HG02981 (cell line): ENCODE measurements at regions not wholly inside any gene's neighbourhood (a gene's known extent, or its start where the extent isn't known, plus 50 kb on each side); places are given as distances from the start of the nearest gene placed in this dataset.
A peak's percentile ranks its signal among the peaks of the same experiment; 100 is the strongest.

Source experiments
- ATAC-seq: cut with Tn5 transposase; IDR thresholded peaks from one replicate; pipeline ENCODE4 v1.9.1; 2021; ENCODE audit warnings: mild to moderate bottlenecking, moderate library complexity; ENCODE audit not compliant: unreplicated experiment

DNA sequence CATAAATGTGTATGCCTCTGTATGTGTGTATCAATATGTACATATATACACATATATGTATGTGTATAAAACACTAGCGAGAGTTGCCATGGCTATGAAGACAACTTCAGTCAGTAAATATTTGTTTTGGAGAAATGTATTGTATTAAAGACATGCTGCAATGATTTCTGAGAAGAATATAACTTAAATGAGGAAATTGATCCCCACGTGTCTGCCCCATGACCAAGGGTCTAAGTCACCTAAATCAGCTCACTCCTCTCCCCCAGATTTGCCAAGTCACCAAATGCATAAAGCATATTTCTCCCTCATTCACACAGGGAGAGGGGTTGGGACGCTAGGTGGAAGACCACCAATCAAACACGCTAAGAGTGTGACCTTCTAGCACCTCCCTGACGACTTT is 58.3 kb upstream of the LYST start:
- no peak for ATAC-seq

DNA sequence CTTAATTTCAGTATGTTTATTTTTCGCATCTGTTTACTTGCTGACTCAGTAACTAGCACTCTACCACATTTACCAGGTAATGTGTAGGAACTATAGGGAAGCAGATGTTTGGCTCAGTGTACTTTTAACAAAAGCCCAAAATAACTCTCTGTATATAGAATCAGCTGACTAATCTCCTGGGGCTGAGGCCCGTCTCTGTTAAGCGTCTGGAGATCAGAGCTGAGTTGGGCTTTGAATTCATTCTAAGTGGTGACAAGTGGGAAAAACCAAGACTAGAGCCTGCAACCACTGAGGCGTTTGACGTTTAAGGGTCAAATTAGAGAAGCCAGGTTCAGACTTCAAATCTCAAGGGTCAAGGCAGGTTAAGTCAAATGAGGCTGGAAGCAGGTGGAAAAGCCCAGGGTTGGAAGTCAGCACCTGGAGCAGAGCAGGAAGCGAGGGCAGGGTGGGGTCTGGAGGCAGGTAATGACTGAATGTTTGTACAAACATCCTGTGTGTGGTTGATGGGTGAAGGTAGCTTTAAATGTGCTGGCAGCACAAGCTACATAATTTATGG is 56.8 kb upstream of the LYST start:
- no peak for ATAC-seq

DNA sequence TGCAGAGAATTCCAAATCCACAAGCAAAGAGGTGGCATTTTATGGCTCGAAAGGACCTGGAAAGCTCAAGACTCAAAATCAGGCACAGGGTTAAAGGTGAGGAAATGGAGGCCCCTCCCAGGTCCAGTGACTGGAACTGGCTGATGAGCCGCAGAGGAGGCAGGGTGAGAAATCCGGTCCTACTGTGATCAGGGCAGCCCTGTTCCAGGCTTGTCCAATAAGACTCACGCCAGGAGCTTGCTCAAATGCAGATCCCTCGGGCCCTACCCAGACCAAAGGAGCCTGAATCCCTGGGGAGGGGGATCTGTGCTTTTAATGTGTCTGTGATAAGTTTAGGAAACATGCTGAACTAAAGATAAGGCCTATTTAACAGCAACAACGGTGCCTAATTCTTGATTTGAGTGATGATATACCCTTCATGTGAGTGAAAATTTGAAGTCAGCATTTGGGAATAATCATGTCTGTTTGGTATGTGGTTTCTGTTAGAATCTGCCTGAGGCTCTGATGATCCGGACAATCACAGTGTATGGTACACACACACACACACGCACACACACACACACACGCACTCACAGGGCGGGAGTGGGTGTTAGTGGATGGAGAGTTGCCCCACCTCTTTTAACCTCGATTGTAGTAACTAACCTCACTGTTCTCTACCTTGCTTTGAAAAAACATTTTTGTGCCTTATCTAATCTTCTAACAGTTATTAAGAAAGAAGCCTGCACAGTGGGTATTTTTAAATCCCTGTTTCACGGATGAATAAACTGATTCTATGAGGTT is 54.1 kb upstream of the LYST start:
- no peak for ATAC-seq

DNA sequence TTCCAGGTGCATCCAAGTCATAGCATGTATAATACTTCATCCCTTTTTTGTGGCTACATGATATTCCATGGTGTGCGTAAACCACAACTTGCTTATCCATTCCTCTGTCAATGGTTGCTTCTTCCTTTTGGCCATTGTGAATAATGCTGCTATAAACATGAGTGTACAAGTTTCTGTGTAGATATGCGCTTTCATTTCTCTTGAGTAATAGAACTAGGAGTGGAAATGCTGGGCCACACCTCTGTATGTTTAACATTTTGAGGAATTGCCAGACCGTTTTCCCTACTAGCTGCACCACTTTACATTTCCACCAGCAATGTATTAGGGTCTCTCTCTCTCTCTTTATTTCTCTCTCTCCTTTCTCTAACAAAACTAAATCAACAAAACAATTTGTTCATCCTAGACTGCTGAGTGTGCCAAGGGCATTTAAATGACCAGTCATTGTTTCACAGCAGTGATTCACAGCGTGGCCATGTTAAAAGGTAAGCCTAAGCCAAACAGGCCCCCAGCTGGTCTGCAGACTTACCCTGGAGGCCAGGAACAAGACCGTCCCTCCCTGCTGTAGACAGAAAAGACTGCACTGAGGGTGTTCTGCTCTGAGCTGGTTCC is 53.2 kb upstream of the LYST start:
- no peak for ATAC-seq

DNA sequence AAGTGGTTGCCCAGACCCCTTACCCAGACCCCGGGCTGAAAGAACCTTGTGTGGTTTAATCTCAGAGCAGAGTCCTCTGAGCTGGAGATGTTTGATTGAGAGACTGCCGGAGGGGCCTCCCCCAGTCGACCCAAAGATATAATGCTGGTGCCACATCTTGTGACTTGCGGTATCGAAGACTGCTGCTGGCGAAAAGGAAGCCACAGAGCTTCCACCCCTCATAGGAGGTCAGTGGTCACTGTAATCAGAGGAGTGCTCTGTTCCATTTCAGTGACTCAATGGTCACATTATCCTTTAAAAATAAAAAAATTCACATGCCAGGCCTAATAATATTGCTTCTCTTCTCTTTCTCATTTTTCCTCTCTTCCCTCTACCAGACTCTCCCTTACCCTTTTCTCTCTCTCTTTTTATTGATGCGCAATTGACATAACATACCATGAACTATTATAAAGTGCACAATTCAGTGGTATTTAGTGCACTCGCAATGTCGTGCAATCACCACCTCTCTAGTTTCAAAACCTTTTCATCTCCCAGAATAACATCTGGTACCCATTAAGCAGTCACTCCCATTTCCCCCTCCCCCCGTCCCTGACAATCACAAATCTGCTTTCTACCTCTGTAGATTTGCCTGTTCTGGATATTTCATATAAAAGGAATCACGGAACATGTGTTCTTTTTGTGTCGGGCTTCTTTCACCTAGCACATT is 52.6 kb upstream of the LYST start:
- ATAC-seq: no peak

DNA sequence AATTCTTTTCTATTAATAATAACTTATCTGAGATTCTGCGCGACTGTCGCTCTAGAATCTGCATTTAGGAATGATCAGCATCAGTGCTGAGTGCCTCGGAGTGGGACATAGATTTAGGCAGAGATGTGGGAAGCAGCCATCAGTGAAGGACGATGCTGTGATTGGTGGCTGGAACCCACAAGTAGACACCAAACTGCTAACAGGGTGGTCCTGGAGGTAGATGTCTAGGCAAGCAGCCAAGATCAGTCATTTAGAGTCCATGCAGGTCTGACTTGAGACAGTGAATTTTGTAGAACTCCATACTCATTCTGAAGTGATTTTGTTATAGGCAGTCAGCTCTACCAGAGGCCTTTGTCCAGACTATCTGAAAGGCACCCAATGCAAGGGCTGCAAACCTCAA is 51.8 kb upstream of the LYST start:
- ATAC-seq: no peak

DNA sequence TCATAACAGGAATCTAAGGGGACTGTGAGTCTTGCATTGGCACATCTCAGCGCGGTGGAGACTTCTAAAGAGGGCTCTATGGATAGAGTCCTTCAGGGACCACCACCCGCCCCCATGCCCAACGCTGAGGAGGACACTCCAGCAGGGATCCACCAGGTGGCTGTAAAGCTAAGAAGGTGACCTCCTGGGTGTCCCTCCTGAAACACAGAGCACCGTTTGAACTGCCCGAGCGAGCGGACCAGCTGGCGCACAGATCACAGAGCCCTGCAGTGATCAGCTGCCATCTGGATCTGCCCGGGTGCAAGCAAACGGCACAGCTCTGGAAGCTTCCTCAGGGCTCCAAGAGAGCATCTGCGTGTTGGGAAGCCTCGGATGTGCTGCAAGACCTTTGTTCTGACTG is 51.3 kb upstream of the LYST start:
- ATAC-seq: no peak

DNA sequence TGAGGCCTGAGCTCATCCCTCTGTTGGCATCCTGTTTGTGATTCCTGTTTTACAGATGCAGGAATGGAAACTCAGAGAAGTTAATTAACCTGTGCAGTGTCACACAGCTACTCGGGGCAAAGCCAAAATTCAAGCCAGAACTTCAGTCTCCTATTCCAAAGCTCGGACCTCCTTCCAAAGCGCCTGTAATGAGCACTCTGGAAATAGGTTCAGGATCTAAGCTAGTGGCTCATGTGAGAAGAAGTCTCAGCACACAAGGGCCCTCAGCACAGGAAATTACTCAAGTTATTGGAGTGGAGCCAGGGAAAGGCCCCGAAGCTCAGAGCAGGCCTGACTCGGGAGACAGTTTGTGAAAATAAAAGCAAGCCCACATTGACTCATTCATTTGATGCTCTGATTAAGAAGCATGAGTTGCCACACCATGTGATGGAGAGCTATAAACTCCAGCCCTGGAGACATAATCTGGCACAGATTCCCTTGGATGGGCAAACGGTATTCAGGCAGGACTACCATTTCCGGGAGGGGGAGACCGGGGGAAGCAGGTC is 50.6 kb upstream of the LYST start:
- ATAC-seq: peak; percentile 82
